Stomach (tissue), 4 donors: ENCODE measurements at regions not wholly inside any gene's neighbourhood (a gene's known extent, or its start where the extent isn't known, plus 50 kb on each side); places are given as distances from the start of the nearest gene placed in this dataset.

Experiments
- POLR2A ChIP-seq, 4 donors: fragments of 450-650 bp; IDR thresholded peaks; one replicate each; pipeline ENCODE4 v1.6.1; 2016; ENCODE audit warnings: antibody characterized with exemption in 4 of 4, control low read depth in 2 of 4, mild to moderate bottlenecking in 1 of 4, moderate library complexity in 1 of 4
- POLR2AphosphoS5 ChIP-seq, 3 donors: sonication (generic); formaldehyde crosslinking; IDR thresholded peaks; one replicate each; pipeline ENCODE4 v1.6.1; 2016; ENCODE audit warnings: antibody characterized with exemption in 3 of 3
- TF ChIP-seq, protein P1 (sequence below), 7 experiments: fragments of 450-650 bp in 4 of 7; fragments of 200-600 bp in 3 of 7; sonication (generic) in 3 of 7; IDR thresholded peaks; one replicate each; pipeline ENCODE4 v1.5.1; 2016 to 2019; ENCODE audit warnings: antibody characterized with exemption in 7 of 7, control low read depth in 2 of 7, mild to moderate bottlenecking in 1 of 7

DNA sequence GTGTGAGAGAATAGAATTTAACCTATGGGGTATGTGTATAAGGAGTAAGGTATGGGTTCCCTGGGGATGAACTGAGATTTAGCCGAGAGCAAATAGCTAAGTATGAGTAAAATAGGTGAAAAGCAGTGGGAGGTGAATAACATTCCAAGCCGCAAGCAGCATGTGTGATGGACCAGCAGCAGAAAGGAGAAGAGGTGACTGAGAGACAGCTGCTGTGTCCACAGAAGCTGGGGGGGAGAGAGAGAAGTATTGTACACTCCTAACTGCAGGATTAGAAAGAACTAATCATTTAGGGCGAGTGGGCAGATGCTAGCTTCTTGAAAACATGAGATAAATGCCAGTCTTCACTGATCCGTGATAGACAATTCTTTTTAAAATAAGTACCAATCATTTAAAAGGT is 296.0 kb downstream of the KLHL4 start:
- TF ChIP-seq POLR2AphosphoS5 (IDR thresholded peaks at IDR 0.05) (no peak), POLR2A (IDR thresholded peaks at IDR 0.05) (no peak)
- TF ChIP-seq, protein P1, sequence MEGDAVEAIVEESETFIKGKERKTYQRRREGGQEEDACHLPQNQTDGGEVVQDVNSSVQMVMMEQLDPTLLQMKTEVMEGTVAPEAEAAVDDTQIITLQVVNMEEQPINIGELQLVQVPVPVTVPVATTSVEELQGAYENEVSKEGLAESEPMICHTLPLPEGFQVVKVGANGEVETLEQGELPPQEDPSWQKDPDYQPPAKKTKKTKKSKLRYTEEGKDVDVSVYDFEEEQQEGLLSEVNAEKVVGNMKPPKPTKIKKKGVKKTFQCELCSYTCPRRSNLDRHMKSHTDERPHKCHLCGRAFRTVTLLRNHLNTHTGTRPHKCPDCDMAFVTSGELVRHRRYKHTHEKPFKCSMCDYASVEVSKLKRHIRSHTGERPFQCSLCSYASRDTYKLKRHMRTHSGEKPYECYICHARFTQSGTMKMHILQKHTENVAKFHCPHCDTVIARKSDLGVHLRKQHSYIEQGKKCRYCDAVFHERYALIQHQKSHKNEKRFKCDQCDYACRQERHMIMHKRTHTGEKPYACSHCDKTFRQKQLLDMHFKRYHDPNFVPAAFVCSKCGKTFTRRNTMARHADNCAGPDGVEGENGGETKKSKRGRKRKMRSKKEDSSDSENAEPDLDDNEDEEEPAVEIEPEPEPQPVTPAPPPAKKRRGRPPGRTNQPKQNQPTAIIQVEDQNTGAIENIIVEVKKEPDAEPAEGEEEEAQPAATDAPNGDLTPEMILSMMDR (IDR thresholded peaks at IDR 0.05), result no peak
